GM19397 (cell line): ENCODE measurements at regions not wholly inside any gene's neighbourhood (a gene's known extent, or its start where the extent isn't known, plus 50 kb on each side); places are given as distances from the start of the nearest gene placed in this dataset.
"Not testable (repeated sequence)": the region's sequence is repeated elsewhere in the genome, so short reads cannot be mapped to it uniquely, and the experiment has no call there.

Experiments used
- ATAC-seq: cut with Tn5 transposase; IDR thresholded peaks from one replicate; pipeline ENCODE4 v1.9.1; 2021; ENCODE audit warnings: mild to moderate bottlenecking, moderate library complexity; ENCODE audit not compliant: unreplicated experiment

- ATAC-seq, result no peak
These were observed 117.1 kb upstream of the CCDC28A start for GRCh38 chr6:138656364-138657064.

DNA sequence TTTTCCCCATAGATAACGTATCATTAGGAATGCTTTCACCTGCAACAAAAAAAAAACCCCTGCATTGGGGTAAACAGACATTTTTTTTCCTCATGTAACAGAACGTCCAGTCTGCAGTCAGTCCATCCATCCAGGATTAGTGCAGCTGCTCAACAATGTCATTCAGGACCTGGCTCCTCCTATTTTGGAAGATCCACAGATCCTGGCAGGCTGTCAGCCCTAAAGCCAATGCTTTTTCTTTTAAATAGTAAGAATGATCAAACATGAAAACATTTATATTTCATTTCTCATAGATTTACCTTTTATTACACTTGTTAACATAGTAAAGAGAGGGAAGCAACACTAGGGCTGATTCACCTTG lies 116.5 kb upstream of the CCDC28A start:
- ATAC-seq, result no peak

DNA sequence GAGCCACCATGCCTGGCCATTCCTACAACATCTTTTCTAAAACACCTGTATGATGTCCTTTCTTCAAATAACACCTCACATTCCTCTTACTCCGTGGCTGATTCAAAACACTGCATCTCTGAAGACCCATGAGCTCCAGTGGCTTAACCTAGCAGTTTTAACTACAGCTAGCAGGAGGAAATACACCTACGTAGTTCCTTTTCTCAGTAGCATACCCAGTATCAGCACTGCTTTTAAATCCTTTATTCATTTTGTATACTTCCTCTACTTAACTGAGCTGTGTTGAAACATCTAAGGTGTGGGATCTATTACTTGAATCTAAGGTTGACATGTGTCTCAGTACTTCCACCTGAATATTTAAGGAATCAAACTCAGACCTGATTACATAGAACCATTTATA lies 113.6 kb upstream of the CCDC28A start:
- ATAC-seq, result no peak

GRCh38 chr6:138662471-138662870 lies 111.1 kb upstream of the CCDC28A start:
- no peak for ATAC-seq

GRCh38 chr6:138663892-138664291 lies 109.7 kb upstream of the CCDC28A start:
- no peak for ATAC-seq

GRCh38 chr6:138664745-138665144 lies 108.8 kb upstream of the CCDC28A start:
- ATAC-seq, result no peak

DNA sequence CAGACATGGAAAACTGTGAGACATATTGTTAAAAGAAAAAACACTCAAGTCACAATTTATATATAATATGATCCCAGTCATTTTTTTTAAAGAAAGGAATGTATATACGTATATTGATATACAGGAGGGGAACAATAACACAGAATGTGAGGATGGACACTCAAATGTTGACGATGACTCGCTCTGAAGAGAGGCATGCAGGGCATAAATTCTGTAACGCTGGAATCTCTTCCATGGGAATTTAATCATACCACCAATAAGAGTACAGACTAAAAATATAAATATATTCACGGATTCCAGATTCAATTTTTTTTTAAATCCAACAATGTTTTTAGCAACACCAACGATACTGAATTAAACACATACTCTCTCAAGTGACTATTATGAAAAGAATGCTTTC lies 106.9 kb upstream of the CCDC28A start:
- ATAC-seq, result no peak

- no peak for ATAC-seq
These were observed 106.2 kb upstream of the CCDC28A start for GRCh38 chr6:138667408-138667807.

GRCh38 chr6:138671351-138671750 lies 102.2 kb upstream of the CCDC28A start:
- no peak for ATAC-seq

GRCh38 chr6:138673346-138674014 lies 100.1 kb upstream of the CCDC28A start:
- ATAC-seq, result no peak

DNA sequence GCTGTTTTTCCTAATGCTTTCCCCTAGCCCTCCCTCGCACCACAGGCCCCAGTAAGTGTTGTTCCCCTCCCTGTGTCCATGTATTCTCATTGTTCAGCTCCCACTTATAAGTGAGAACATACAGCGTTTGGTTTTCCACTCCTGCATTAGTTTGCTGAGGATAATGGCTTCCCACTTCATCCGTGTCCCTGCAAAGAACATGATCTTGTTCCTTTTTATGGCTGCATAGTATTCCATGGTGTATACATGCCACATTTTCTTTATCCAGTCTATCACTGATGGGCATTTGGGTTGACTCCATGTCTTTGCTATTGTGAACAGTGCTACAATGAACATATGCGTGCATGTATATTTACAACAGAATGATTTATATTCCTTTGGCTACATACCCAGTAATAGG lies 99.1 kb upstream of the CCDC28A start:
- not testable (repeated sequence) for ATAC-seq

- ATAC-seq, result no peak
These were observed 96.0 kb upstream of the CCDC28A start for GRCh38 chr6:138677538-138677937.

GRCh38 chr6:138678168-138678567 lies 95.4 kb upstream of the CCDC28A start:
- no peak for ATAC-seq

- no peak for ATAC-seq
These were observed 93.5 kb upstream of the CCDC28A start for GRCh38 chr6:138680085-138680484.

GRCh38 chr6:138681627-138682026 lies 91.9 kb upstream of the CCDC28A start:
- ATAC-seq, result no peak

- no peak for ATAC-seq
These were observed 90.7 kb upstream of the CCDC28A start for GRCh38 chr6:138682704-138683527.

- ATAC-seq, result no peak
These were observed 88.3 kb upstream of the CCDC28A start for GRCh38 chr6:138685257-138685656.

DNA sequence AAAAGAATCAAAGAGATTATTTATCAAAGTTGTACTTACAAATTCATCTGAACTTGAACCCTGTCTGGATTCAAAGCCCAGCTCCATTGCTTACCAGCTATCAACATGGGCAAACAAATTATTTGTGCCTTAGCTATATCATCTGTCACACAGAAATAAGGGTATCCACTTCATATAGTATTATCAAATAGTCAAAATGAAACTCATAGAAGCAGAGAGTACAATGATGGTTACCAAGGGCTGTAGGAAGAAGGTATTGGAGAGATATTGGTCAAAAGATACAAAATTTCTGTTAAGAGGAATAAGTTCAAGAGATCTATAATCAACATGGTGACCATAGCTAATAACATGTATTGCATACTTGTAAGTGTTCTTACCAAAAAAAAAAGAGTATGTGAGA lies 87.8 kb upstream of the CCDC28A start:
- ATAC-seq, result no peak

- ATAC-seq, result no peak
These were observed 85.0 kb upstream of the CCDC28A start for GRCh38 chr6:138688580-138688979.

GRCh38 chr6:138689849-138690248 lies 83.7 kb upstream of the CCDC28A start:
- no peak for ATAC-seq

- no peak for ATAC-seq
These were observed 82.5 kb upstream of the CCDC28A start for GRCh38 chr6:138690975-138691594.
